Neutrophil (primary cell): ENCODE measurements at regions not wholly inside any gene's neighbourhood (a gene's known extent, or its start where the extent isn't known, plus 50 kb on each side); places are given as distances from the start of the nearest gene placed in this dataset.

Source experiments
- H3K27ac ChIP-seq: fragments of 200-600 bp; sonication (generic); 2 replicates; pipeline ENCODE4 v1.5.1; 2016; ENCODE audit warnings: mild to moderate bottlenecking, moderate library complexity
- H3K27me3 ChIP-seq: fragments of 200-600 bp; sonication (generic); 2 replicates; pipeline ENCODE4 v1.6.0; 2016; ENCODE audit warnings: mild to moderate bottlenecking
- H3K36me3 ChIP-seq: fragments of 200-600 bp; sonication (generic); 2 replicates; pipeline ENCODE4 v1.5.1; 2017
- H3K4me1 ChIP-seq, 2 experiments: fragments of 200-600 bp in 1 of 2; sonication (generic) in 1 of 2; 1 replicate in 1 of 2; 2 replicates in 1 of 2; pipeline versions ENCODE4 v1.5.1 to v1.6.1; 2013 to 2016; ENCODE audit warnings: low read depth in 1 of 2, low read length in 1 of 2, mild to moderate bottlenecking in 1 of 2, moderate library complexity in 1 of 2; ENCODE audit not compliant: control insufficient read depth in 1 of 2, insufficient read depth in 1 of 2
- H3K4me3 ChIP-seq, 2 experiments: fragments of 200-600 bp in 1 of 2; sonication (generic) in 1 of 2; 1 replicate in 1 of 2; 2 replicates in 1 of 2; pipeline ENCODE4 v1.5.1; 2013 to 2016; ENCODE audit warnings: low read depth in 1 of 2, low read length in 1 of 2, mild to moderate bottlenecking in 1 of 2, moderate library complexity in 1 of 2
- H3K9me3 ChIP-seq: fragments of 200-600 bp; sonication (generic); 2 replicates; pipeline ENCODE4 v1.5.1; 2016
- CTCF ChIP-seq: fragments of 200-600 bp; sonication (generic); IDR thresholded peaks from 2 replicates; pipeline ENCODE4 v1.5.1; 2016; ENCODE audit warnings: antibody characterized with exemption

GRCh38 chr11:43579171-43579918 is 101.2 kb upstream of the HSD17B12 start:
- no peak for TF ChIP-seq CTCF
- peak overlapping the region; percentile 12 to 33 for H3K4me3 ChIP-seq
- H3K9me3 ChIP-seq: no peaks in the 10 kb centered on the region
- H3K4me1 ChIP-seq: peaks cover 12 to 32% of the 10 kb centered on the region in 2 experiments
- no peaks in the 10 kb centered on the region for H3K36me3 ChIP-seq
- no peak overlapping the region for H3K27ac ChIP-seq
- peaks cover 100% of the 10 kb centered on the region for H3K27me3 ChIP-seq

- Histone ChIP-seq H3K36me3 (no peaks in the 10 kb centered on the region), H3K4me3 (peak overlapping the region; percentile 12 to 33), H3K27ac (no peak overlapping the region), H3K9me3 (no peaks in the 10 kb centered on the region), H3K27me3 (peaks cover 100% of the 10 kb centered on the region), H3K4me1 (peaks cover 12 to 32% of the 10 kb centered on the region in 2 experiments)
- TF ChIP-seq CTCF: no peak
Observed at GRCh38 chr11:43579919-43580276, 100.6 kb upstream of the HSD17B12 start.

- H3K9me3 ChIP-seq: no peaks in the 10 kb centered on the region
- no peaks in the 10 kb centered on the region for H3K36me3 ChIP-seq
- no peak for TF ChIP-seq CTCF
- H3K4me1 ChIP-seq: peaks cover 12 to 32% of the 10 kb centered on the region in 2 experiments
- H3K27me3 ChIP-seq: peaks cover 100% of the 10 kb centered on the region
- no peak overlapping the region for H3K27ac ChIP-seq
- H3K4me3 ChIP-seq: peak overlapping the region in 1 of 2 experiments; percentile 14
Observed at GRCh38 chr11:43580735-43581369, 99.7 kb upstream of the HSD17B12 start.

DNA sequence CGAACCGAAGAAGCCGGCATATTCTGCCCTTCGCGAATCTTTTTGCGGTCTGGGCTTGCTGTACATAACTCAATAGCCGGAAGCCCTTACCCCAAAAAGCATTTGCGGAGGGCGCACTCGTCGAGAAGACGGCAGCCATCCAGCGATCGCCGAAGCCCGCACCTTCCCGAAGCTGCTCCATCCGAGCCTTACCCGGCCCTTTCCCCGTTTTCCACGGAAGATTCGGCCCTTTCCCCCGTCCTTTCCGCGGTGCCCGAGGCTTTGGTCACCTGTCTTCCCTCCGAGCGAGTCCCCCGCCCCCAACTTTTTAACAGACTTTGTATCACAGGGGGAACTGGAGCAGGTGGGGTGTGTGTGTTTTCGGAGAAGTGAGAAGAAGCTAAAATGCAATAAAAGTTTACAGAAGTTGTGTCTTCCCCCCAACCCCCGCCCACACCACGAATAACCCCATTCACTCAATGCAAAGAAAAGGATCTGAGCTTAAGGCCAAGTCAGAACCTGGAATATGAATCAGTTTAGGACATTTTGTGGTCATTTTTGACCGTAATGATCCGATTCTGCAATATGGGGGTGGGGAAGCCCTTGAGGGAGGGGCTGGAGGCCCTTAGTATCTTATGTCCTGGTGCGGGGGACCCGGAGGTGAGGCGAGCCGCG is 99.0 kb upstream of the HSD17B12 start:
- peaks cover 100% of the 10 kb centered on the region for H3K27me3 ChIP-seq
- TF ChIP-seq CTCF: no peak
- peaks cover 12 to 32% of the 10 kb centered on the region in 2 experiments for H3K4me1 ChIP-seq
- H3K36me3 ChIP-seq: no peaks in the 10 kb centered on the region
- no peaks in the 10 kb centered on the region for H3K9me3 ChIP-seq
- no peak overlapping the region for H3K27ac ChIP-seq
- peak overlapping the region in 1 of 2 experiments; percentile 14 for H3K4me3 ChIP-seq

- Histone ChIP-seq H3K4me3 (no peak overlapping the region), H3K27me3 (peaks cover 100% of the 10 kb centered on the region)
Observed at GRCh38 chr11:43582024-43582862, 98.3 kb upstream of the HSD17B12 start.

More at GRCh38 chr11:43582024-43582862, 98.3 kb upstream of the HSD17B12 start:
- TF ChIP-seq CTCF: no peak
- Histone ChIP-seq H3K4me1 (peaks cover 12 to 32% of the 10 kb centered on the region in 2 experiments), H3K36me3 (no peaks in the 10 kb centered on the region), H3K27ac (no peak overlapping the region), H3K9me3 (no peaks in the 10 kb centered on the region)
